Calu3 (cell line): ENCODE measurements at regions not wholly inside any gene's neighbourhood (a gene's known extent, or its start where the extent isn't known, plus 50 kb on each side); places are given as distances from the start of the nearest gene placed in this dataset.

Source experiments
- BruUV-seq: library from RNA; stranded (reverse); fragments of 400-500 nt; replicated peaks from 2 replicates; lab custom pipeline; 2021; lab: Mats Ljungman, UMichigan
- CTCF ChIA-PET: fragments of 300-600 bp; sonication (Branson Sonifier 250); formaldehyde crosslinking; loops from one replicate; lab custom pipeline; 2022; ENCODE audit warnings: antibody characterized with exemption; lab: Charles Lee
- DNase-seq: peaks from one replicate; pipeline ENCODE4 v3.0.0; 2022
- H3K27ac Mint-ChIP-seq: one replicate; pipeline ENCODE4 v1.8.0; 2022; ENCODE audit warnings: mixed read lengths; ENCODE audit not compliant: unreplicated experiment
- H3K27me3 Mint-ChIP-seq: one replicate; pipeline ENCODE4 v1.8.0; 2022; ENCODE audit warnings: mixed read lengths; ENCODE audit not compliant: unreplicated experiment
- H3K36me3 Mint-ChIP-seq: one replicate; pipeline ENCODE4 v1.8.0; 2022; ENCODE audit warnings: mild to moderate bottlenecking, moderate library complexity, mixed read lengths; ENCODE audit not compliant: insufficient read depth, unreplicated experiment
- H3K4me1 Mint-ChIP-seq: one replicate; pipeline ENCODE4 v1.8.0; 2022; ENCODE audit warnings: mild to moderate bottlenecking, low read depth, mixed read lengths; ENCODE audit not compliant: unreplicated experiment
- H3K4me3 Mint-ChIP-seq: one replicate; pipeline ENCODE4 v1.8.0; 2022; ENCODE audit warnings: mild to moderate bottlenecking, low read depth, moderate library complexity, mixed read lengths; ENCODE audit not compliant: unreplicated experiment
- H3K9me3 Mint-ChIP-seq: one replicate; pipeline ENCODE4 v1.8.0; 2022; ENCODE audit warnings: low read depth, mixed read lengths; ENCODE audit not compliant: unreplicated experiment
- CTCF ChIP-seq: fragments of 200-600 bp; IDR thresholded peaks from one replicate; pipeline ENCODE4 v1.8.0; 2022; ENCODE audit warnings: antibody characterized with exemption; ENCODE audit not compliant: unreplicated experiment
- intact Hi-C: fragments of 100-400 bp; cut with micrococcal nuclease; formaldehyde crosslinking; loops from one replicate; pipeline ENCODE4 v1.10.0; 2022; ENCODE audit not compliant: unreplicated experiment

GRCh38 chr5:7181841-7182240 lies 214.1 kb upstream of the ADCY2 start:
- intact Hi-C loops, result no loop called here
- Mint-ChIP-seq H3K27ac (no peak overlapping the region), H3K4me3 (no peak overlapping the region), H3K36me3 (no peaks in the 10 kb centered on the region), H3K9me3 (peaks cover 11% of the 10 kb centered on the region), H3K4me1 (no peaks in the 10 kb centered on the region), H3K27me3 (no peaks in the 10 kb centered on the region)
- DNase-seq, result no peak
- no peak for TF ChIP-seq CTCF
- BruUV-seq, result no TSS peak
- CTCF ChIA-PET, result no interaction called here

GRCh38 chr5:7185742-7186141 lies 210.2 kb upstream of the ADCY2 start:
- DNase-seq, result no peak
- Mint-ChIP-seq H3K9me3 (peaks cover 12% of the 10 kb centered on the region), H3K27me3 (no peaks in the 10 kb centered on the region), H3K4me3 (no peak overlapping the region), H3K36me3 (no peaks in the 10 kb centered on the region), H3K4me1 (no peaks in the 10 kb centered on the region), H3K27ac (no peak overlapping the region)
- BruUV-seq, result no TSS peak
- CTCF ChIA-PET, result no interaction called here
- intact Hi-C loops, result no loop called here
- no peak for TF ChIP-seq CTCF

- CTCF ChIA-PET, result no interaction called here
- no peak for TF ChIP-seq CTCF
- intact Hi-C loops, result no loop called here
- H3K9me3 Mint-ChIP-seq, result peaks cover 17% of the 10 kb centered on the region
- H3K4me3 Mint-ChIP-seq, result no peak overlapping the region
- no TSS peak for BruUV-seq
- H3K27me3 Mint-ChIP-seq, result no peaks in the 10 kb centered on the region
- no peak overlapping the region for H3K27ac Mint-ChIP-seq
- H3K36me3 Mint-ChIP-seq, result no peaks in the 10 kb centered on the region
- H3K4me1 Mint-ChIP-seq, result no peaks in the 10 kb centered on the region
- DNase-seq, result no peak
Measured at GRCh38 chr5:7186818-7187217, 209.1 kb upstream of the ADCY2 start.

GRCh38 chr5:7190712-7191250 lies 205.2 kb upstream of the ADCY2 start:
- no peak for TF ChIP-seq CTCF
- BruUV-seq, result no TSS peak
- Mint-ChIP-seq H3K9me3 (peaks cover 15% of the 10 kb centered on the region), H3K4me1 (no peaks in the 10 kb centered on the region), H3K27ac (no peak overlapping the region), H3K36me3 (no peaks in the 10 kb centered on the region), H3K4me3 (no peak overlapping the region), H3K27me3 (no peaks in the 10 kb centered on the region)
- no peak for DNase-seq
- CTCF ChIA-PET, result no interaction called here
- intact Hi-C loops, result no loop called here
